ENCODE measurements at regions not wholly inside any gene's neighbourhood (a gene's known extent, or its start where the extent isn't known, plus 50 kb on each side); places are given as distances from the start of the nearest gene placed in this dataset.

- Histone ChIP-seq H4K20me1 (ENCODE audit: insufficient read depth, low read length) (no peaks in the 10 kb centered on the region), H2AK5ac (ENCODE audit: low read depth, low read length) (no peak overlapping the region), H3K4ac (ENCODE audit: low read depth, low read length) (no peak overlapping the region), H3K36me3 (ENCODE audit: control insufficient read depth, insufficient read depth, low read length) (no peaks in the 10 kb centered on the region), H3K9ac (ENCODE audit: low read depth, low read length) (no peak overlapping the region), H2BK5ac (ENCODE audit: low read depth, low read length, poor library complexity, severe bottlenecking) (no peak overlapping the region), H3K27me3 (ENCODE audit: control insufficient read depth, insufficient read depth, low read length) (no peaks in the 10 kb centered on the region), H3K79me1 (ENCODE audit: low read depth in 1 of 2, low read length in 2 of 2) (no peaks in the 10 kb centered on the region), H2AK9ac (replicated peaks; ENCODE audit: low read depth, low read length, poor library complexity) (no peak overlapping the region), H3K4me3 (ENCODE audit: insufficient read depth, low read depth, low read length) (no peak overlapping the region), H4K91ac (ENCODE audit: insufficient read depth, low read depth, low read length) (no peak overlapping the region), H3K14ac (replicated peaks; ENCODE audit: low read depth, low read length) (no peak overlapping the region), H3K27ac (ENCODE audit: insufficient read depth, low read length) (no peak overlapping the region), H3K56ac (ENCODE audit: extremely low read depth, insufficient read depth, low read length) (no peak overlapping the region), H2BK120ac (ENCODE audit: low read depth, low read length) (no peak overlapping the region), H3K23ac (ENCODE audit: low read depth, low read length) (no peak overlapping the region), H2BK20ac (ENCODE audit: low read depth, low read length) (no peak overlapping the region), H2AFZ (replicated peaks; ENCODE audit: low read length, poor library complexity) (no peak overlapping the region), H3K4me2 (ENCODE audit: low read depth, low read length) (no peak overlapping the region), H3K4me1 (ENCODE audit: control insufficient read depth, insufficient read depth, low read length) (no peaks in the 10 kb centered on the region), H3K9me1 (ENCODE audit: insufficient read depth, low read length) (no peaks in the 10 kb centered on the region), H4K8ac (ENCODE audit: low read depth in 2 of 2, low read length in 2 of 2) (no peak overlapping the region), H2BK15ac (ENCODE audit: low read depth, low read length) (no peak overlapping the region), H3K9me3 (ENCODE audit: control insufficient read depth, insufficient read depth, low read length) (0 out of 2 replicates have a peak, but pooled peaks cover 2% of the 10 kb centered on the region), H3K18ac (ENCODE audit: low read depth, low read length) (no peak overlapping the region), H4K5ac (ENCODE audit: low read depth, low read length) (no peak overlapping the region)
- DNase-seq: no peak
- no TSS peak for BruUV-seq (replicated peaks)
- TF ChIP-seq MAFK (IDR thresholded peaks at IDR 0.05; ENCODE audit: low read depth, low read length) (no peak), CEBPB (IDR thresholded peaks at IDR 0.05; ENCODE audit: low read depth, low read length) (no peak), CHD1 (IDR thresholded peaks at IDR 0.05; ENCODE audit: low read depth, low read length) (no peak), RFX5 (IDR thresholded peaks at IDR 0.05; ENCODE audit: low read depth, low read length) (no peak), BHLHE40 (IDR thresholded peaks at IDR 0.05; ENCODE audit: low read depth, low read length) (no peak), FOS (IDR thresholded peaks at IDR 0.05; ENCODE audit: low read depth, low read length) (no peak), RAD21 (IDR thresholded peaks at IDR 0.05; ENCODE audit: low read length) (no peak), MAZ (IDR thresholded peaks at IDR 0.05; ENCODE audit: borderline replicate concordance, low read depth, low read length) (no peak), RCOR1 (IDR thresholded peaks at IDR 0.05; ENCODE audit: insufficient replicate concordance, low read length) (no peak), POLR2A (IDR thresholded peaks at IDR 0.05; ENCODE audit: low read depth, low read length) (no peak), USF2 (IDR thresholded peaks at IDR 0.05; ENCODE audit: low read depth, low read length) (no peak)
- ChIA-PET CTCF (interaction anchor here (0.6 kb wide), 1 partner anchor 408 kb away, joined by 3 read pairs; no protein-coding TSS in a partner anchor), POLR2A (ENCODE audit: unreplicated experiment) (no interaction called here)
- ATAC-seq (ENCODE audit: low read depth): no peak
- intact Hi-C loops (cut with micrococcal nuclease) (no loop called here), dilution Hi-C loops (cut with HindIII; ENCODE audit: low sequenced_read_pairs, unreplicated experiment) (no loop called here), in situ Hi-C loops (cut with MboI; ENCODE audit: low sequenced_read_pairs) (no loop called here)
Measured at GRCh38 chr14:26694521-26694920, 96.7 kb upstream of the NOVA1 start.

Measured in IMR-90 (cell line).